Activated CD8-positive, alpha-beta T cell treated with anti-CD3 and anti-CD28 coated beads for 36 hours (primary cell): ENCODE measurements at regions not wholly inside any gene's neighbourhood (a gene's known extent, or its start where the extent isn't known, plus 50 kb on each side); places are given as distances from the start of the nearest gene placed in this dataset.

Source experiments
- ATAC-seq: fragments of 200-7000 bp; cut with Tn5 transposase; one replicate; pipeline ENCODE4 v1.10.0; 2021; ENCODE audit warnings: mild to moderate bottlenecking, moderate library complexity
- CTCF ChIA-PET: fragments of 350-600 bp; sonication (Branson Sonifier 250); formaldehyde crosslinking; loops from one replicate; lab custom pipeline; 2021; ENCODE audit warnings: antibody characterized with exemption; lab: Charles Lee
- POLR2A ChIA-PET: fragments of 350-600 bp; sonication (Branson Sonifier 250); formaldehyde crosslinking; loops from one replicate; lab custom pipeline; 2021; ENCODE audit warnings: antibody characterized with exemption; lab: Charles Lee
- DNase-seq: peaks from one replicate; pipeline ENCODE4 v3.0.0-alpha.2; 2020
- H3K27ac Mint-ChIP-seq: one replicate; pipeline ENCODE4 v1.8.0; 2021; ENCODE audit warnings: mild to moderate bottlenecking, mixed read lengths
- H3K27me3 Mint-ChIP-seq: one replicate; pipeline ENCODE4 v1.8.0; 2021; ENCODE audit warnings: mixed read lengths
- H3K36me3 Mint-ChIP-seq: one replicate; pipeline ENCODE4 v1.8.0; 2021; ENCODE audit warnings: low read depth, mixed read lengths
- H3K4me1 Mint-ChIP-seq: one replicate; pipeline ENCODE4 v1.8.0; 2021; ENCODE audit warnings: low read depth, mixed read lengths
- H3K4me3 Mint-ChIP-seq: one replicate; pipeline ENCODE4 v1.8.0; 2021; ENCODE audit warnings: mild to moderate bottlenecking, moderate library complexity, mixed read lengths
- H3K9me3 Mint-ChIP-seq: one replicate; pipeline ENCODE4 v1.8.0; 2021; ENCODE audit warnings: mixed read lengths
- intact Hi-C: fragments of 100-400 bp; cut with micrococcal nuclease; formaldehyde crosslinking; loops from one replicate; pipeline ENCODE4 v1.10.0; 2022
- TF ChIP-seq, protein P1 (sequence below): fragments of 200-600 bp; IDR thresholded peaks from one replicate; pipeline ENCODE4 v1.8.0; 2022; ENCODE audit warnings: antibody characterized with exemption, mild to moderate bottlenecking

DNA sequence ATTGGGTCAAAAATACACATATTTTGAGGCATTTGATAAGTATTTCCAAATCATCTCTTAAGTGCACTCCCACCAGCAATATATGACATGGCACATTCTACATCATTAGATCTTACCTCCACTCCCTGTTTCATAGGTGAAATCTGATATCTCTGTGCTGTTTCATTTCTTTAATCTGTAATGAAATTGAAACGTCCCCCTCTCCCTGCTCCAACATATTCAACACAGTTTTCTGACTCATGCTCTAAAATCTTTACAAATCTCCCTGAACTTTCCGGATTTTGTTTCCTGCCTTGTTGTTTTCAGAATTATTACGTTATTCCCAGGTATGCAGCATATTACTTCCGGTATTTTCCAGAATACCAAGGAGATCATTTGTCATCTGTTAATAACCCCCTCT is 66.1 kb upstream of the AKT3 start:
- TF ChIP-seq, protein P1, sequence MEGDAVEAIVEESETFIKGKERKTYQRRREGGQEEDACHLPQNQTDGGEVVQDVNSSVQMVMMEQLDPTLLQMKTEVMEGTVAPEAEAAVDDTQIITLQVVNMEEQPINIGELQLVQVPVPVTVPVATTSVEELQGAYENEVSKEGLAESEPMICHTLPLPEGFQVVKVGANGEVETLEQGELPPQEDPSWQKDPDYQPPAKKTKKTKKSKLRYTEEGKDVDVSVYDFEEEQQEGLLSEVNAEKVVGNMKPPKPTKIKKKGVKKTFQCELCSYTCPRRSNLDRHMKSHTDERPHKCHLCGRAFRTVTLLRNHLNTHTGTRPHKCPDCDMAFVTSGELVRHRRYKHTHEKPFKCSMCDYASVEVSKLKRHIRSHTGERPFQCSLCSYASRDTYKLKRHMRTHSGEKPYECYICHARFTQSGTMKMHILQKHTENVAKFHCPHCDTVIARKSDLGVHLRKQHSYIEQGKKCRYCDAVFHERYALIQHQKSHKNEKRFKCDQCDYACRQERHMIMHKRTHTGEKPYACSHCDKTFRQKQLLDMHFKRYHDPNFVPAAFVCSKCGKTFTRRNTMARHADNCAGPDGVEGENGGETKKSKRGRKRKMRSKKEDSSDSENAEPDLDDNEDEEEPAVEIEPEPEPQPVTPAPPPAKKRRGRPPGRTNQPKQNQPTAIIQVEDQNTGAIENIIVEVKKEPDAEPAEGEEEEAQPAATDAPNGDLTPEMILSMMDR: no peak
- H3K27ac Mint-ChIP-seq: no peak overlapping the region
- CTCF ChIA-PET: no interaction called here
- H3K9me3 Mint-ChIP-seq: no peaks in the 10 kb centered on the region
- peak overlapping the region; percentile 4 for H3K4me3 Mint-ChIP-seq
- peaks cover 16% of the 10 kb centered on the region for H3K4me1 Mint-ChIP-seq
- DNase-seq: no peak
- peaks cover 36% of the 10 kb centered on the region for H3K27me3 Mint-ChIP-seq
- intact Hi-C loops: no loop called here
- no peaks in the 10 kb centered on the region for H3K36me3 Mint-ChIP-seq
- no peak for ATAC-seq
- POLR2A ChIA-PET: interaction anchor here (0.6 kb wide), 1 partner anchor 9 kb away, joined by 3 read pairs; no protein-coding TSS in a partner anchor

DNA sequence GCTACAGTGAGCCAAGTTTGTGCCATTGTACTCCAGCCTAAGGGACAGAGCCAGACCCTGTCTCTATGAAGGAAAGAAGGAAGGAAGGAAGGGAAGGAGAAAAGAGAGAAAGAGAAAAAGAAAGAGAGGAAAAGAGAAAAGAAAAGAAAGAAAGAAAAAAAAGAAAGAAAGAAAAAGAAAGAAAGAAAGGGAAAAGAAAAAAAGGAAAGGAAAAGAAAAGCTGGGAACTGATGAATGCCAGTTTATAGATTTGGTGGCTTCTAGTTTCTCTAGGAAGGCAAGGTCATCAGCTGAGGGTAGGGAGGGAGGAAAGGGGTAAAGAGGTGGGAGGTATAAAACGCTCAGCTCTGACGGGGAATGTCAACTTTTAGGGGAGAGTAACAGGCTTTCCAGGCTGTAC is 62.3 kb upstream of the AKT3 start:
- ChIA-PET POLR2A (interaction anchor here (0.8 kb wide), 1 partner anchor 19 kb away, joined by 3 read pairs; no protein-coding TSS in a partner anchor), CTCF (no interaction called here)
- Mint-ChIP-seq H3K9me3 (no peaks in the 10 kb centered on the region), H3K27me3 (peaks cover 26% of the 10 kb centered on the region), H3K27ac (no peak overlapping the region), H3K4me3 (no peak overlapping the region), H3K4me1 (peaks cover 8% of the 10 kb centered on the region), H3K36me3 (no peaks in the 10 kb centered on the region)
- TF ChIP-seq, protein P1: no peak
- intact Hi-C loops: no loop called here
- ATAC-seq (no peak), DNase-seq (no peak)

DNA sequence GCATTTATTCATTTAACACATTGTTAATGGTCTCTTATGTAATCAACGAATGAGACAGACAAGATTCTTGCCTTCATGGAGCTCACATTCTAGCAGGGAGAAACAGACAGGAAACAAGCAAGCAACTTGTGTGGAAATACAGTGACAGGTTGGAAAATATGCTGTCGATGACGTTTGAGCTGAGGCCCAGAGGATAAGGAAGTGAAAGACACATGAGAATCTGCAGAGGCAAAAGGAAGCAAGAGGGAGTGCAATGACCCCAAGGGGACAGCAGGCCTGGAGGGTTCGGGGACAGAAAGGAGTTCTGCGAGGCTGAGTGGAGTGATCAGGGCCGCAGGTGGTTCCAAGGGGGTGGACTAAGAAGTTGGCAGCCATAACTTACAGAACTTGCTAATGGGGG is 60.6 kb upstream of the AKT3 start:
- DNase-seq (no peak), ATAC-seq (no peak)
- Mint-ChIP-seq H3K27ac (no peak overlapping the region), H3K36me3 (no peaks in the 10 kb centered on the region), H3K27me3 (peaks cover 14% of the 10 kb centered on the region), H3K4me1 (no peaks in the 10 kb centered on the region), H3K9me3 (no peaks in the 10 kb centered on the region), H3K4me3 (no peak overlapping the region)
- TF ChIP-seq, protein P1: no peak
- ChIA-PET CTCF (no interaction called here), POLR2A (no interaction called here)
- intact Hi-C loops: no loop called here

DNA sequence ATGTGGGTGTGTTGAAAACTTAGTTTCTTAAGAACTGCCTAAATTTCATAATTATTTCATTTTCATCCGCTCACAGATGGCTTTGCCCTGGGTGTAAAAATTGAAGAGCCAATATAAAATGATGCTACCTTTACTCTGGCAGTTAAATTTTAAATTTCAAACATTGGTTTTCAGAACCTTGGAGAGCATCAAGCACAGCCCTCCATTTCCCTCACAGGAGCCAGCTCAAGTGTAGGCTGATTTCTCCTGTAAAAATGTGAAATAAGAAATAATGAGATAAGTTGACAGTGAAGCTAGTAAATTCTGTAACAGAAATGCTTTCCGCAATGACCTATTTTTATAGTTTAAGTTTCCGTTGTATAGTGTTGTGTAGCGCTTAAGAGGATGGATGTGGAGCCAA is 53.9 kb upstream of the AKT3 start:
- intact Hi-C loops: no loop called here

DNA sequence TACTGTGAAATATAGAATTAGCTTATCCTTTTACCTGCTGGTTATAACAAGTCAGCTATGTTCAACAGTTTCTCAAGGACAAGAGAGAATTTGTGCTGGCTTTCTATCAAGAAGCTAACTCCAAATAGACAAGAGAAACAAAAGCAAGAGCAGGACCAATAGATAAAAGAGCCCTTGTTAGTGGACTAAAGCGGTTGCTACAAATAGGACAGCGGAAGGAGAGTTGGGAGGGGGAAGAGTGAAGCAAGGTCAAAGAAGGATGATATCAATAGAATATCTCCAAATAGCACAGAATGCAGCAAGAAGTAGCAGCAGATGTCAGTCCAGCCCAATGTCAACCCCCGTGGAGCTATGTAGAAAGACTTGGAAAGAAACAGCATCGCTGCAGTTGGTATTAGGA is 53.0 kb upstream of the AKT3 start:
- Mint-ChIP-seq H3K9me3 (no peaks in the 10 kb centered on the region), H3K27me3 (peaks cover 2% of the 10 kb centered on the region), H3K36me3 (no peaks in the 10 kb centered on the region), H3K27ac (no peak overlapping the region), H3K4me3 (no peak overlapping the region), H3K4me1 (no peaks in the 10 kb centered on the region)
- ChIA-PET POLR2A (interaction anchor here (0.6 kb wide), 1 partner anchor 54 kb away, joined by 4 read pairs; no protein-coding TSS in a partner anchor), CTCF (interaction anchor here (1.1 kb wide), 1 partner anchor 12 kb away, joined by 3 read pairs; no protein-coding TSS in a partner anchor)
- TF ChIP-seq, protein P1: no peak
- intact Hi-C loops: no loop called here
- DNase-seq (no peak), ATAC-seq (no peak)

More for the DNA sequence above, 53.9 kb upstream of the AKT3 start:
- Mint-ChIP-seq H3K36me3 (no peaks in the 10 kb centered on the region), H3K9me3 (no peaks in the 10 kb centered on the region), H3K4me1 (no peaks in the 10 kb centered on the region), H3K27me3 (peaks cover 2% of the 10 kb centered on the region), H3K4me3 (no peak overlapping the region), H3K27ac (no peak overlapping the region)
- ChIA-PET POLR2A (no interaction called here), CTCF (interaction anchor here (1.1 kb wide), 1 partner anchor 13 kb away, joined by 3 read pairs; no protein-coding TSS in a partner anchor)
- TF ChIP-seq, protein P1: no peak
- ATAC-seq (no peak), DNase-seq (no peak)
